HG02840 (cell line): ENCODE measurements at regions not wholly inside any gene's neighbourhood (a gene's known extent, or its start where the extent isn't known, plus 50 kb on each side); places are given as distances from the start of the nearest gene placed in this dataset.
"Not testable (repeated sequence)": the region's sequence is repeated elsewhere in the genome, so short reads cannot be mapped to it uniquely, and the experiment has no call there.

Experiments
- ATAC-seq: cut with Tn5 transposase; IDR thresholded peaks from one replicate; pipeline ENCODE4 v1.9.1; 2021; ENCODE audit warnings: mild to moderate bottlenecking, moderate library complexity, moderate number of reproducible peaks; ENCODE audit not compliant: unreplicated experiment, low FRiP score

- ATAC-seq = no peak
Observed at GRCh38 chr3:26050776-26051175, 260.9 kb downstream of the OXSM start.

DNA sequence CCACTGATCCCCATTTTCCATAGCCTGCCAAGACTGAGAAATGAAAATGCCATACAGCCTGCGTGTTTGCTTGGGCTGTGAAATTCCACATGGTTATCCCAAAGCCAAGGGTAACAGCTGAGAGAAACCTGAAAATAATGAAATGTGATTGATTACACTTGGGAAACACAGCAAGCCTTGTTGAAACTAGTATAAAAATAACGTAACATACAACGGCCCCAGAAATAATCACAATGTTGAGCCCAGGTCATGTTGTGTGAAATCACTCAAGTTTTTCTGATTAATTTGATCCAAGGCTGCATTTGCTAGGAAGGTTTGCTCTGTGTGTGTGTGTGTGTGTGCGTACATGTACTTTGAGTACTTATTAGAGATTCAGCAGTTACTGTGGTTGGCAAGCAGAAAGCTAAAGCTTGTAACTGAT lies 269.0 kb downstream of the OXSM start:
- ATAC-seq = no peak

GRCh38 chr3:26061947-26062346 lies 272.1 kb downstream of the OXSM start:
- ATAC-seq = no peak

GRCh38 chr3:26064297-26064696 lies 274.4 kb downstream of the OXSM start:
- no peak for ATAC-seq

GRCh38 chr3:26068890-26069289 lies 279.0 kb downstream of the OXSM start:
- no peak for ATAC-seq

DNA sequence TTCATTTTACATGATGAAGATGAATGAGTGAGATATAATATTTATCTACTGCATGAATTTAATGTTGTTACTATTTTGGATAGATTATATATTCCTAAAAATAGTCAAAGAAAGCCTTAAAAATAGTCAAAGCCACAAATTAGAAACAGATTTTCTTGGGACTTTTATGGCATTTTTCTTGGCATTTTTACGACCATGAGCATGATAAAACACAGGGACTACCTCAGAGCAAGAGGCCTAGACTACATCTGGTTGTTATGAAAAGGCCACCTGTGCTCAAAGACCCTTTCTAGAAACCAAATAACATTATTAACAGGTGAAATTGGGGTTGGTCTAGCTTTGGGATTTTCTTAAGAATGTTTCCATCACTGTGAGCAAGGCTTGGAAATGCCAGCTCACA lies 281.0 kb downstream of the OXSM start:
- no peak for ATAC-seq

GRCh38 chr3:26074080-26074479 lies 284.2 kb downstream of the OXSM start:
- ATAC-seq = no peak

- ATAC-seq = no peak
Observed at GRCh38 chr3:26078539-26078938, 288.6 kb downstream of the OXSM start.

GRCh38 chr3:26081166-26081565 lies 291.3 kb downstream of the OXSM start:
- no peak for ATAC-seq

DNA sequence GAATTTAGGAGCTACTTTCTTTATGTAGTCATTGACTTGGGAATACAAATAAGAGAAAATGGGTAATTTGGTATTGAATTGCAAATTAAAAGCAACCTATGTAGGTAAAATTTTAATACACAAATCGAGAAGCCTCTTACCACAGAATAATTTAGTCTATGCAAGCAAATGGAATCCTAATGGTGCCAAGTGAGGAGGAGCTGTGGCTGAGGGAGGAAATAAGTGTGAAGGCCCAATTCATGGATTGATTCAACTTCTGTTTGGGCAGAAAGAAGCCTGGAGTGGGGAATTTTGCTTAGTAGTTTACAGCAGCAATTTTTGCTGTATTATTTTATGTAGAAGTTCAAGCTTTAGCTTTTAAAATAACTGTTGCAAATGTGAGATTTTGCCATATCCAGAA lies 291.9 kb downstream of the OXSM start:
- no peak for ATAC-seq

- ATAC-seq = no peak
Observed at GRCh38 chr3:26082911-26083310, 293.0 kb downstream of the OXSM start.

DNA sequence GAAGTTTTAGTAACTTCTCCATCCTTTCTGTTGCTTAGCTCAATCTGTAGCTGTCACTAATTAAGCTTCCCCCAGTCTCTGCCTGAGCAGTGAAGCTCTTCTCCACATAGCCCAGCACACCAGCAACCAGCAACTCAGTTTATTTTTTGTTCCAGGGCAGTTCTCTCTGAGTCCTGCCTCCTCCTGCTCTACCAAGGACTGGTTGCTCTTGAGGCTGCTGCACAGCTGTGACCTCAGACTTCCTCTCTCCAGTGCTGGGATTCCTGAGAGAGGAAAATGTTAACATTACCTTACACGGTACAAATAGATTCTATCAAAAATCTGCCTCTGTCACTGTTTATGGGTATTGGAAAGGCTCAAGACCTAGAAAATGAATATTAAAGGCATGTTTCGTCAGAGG lies 294.7 kb downstream of the OXSM start:
- ATAC-seq = no peak

DNA sequence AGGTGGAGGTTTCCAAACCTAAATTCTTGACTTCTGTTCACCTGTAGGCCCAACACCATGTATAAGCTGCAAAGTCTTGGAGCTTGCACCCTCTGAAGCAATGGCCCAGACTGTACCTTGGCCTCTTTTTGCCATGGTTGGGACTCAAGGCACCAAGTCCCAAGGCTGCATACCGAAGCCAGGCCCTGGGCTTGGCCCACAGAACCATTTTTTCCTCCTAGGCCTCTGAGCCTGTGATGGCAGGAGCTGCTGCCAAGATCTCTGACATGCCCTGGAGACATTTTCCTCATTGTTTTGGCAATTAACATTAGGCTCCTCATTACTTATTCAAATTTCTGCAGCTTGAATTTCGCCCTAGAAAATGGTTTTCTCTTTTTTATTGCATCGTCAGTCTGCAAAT lies 297.9 kb downstream of the OXSM start:
- no peak for ATAC-seq

GRCh38 chr3:26089249-26089648 lies 299.4 kb downstream of the OXSM start:
- no peak for ATAC-seq

GRCh38 chr3:26090589-26090988 lies 300.7 kb downstream of the OXSM start:
- no peak for ATAC-seq

- no peak for ATAC-seq
Observed at GRCh38 chr3:26091096-26091495, 301.2 kb downstream of the OXSM start.

DNA sequence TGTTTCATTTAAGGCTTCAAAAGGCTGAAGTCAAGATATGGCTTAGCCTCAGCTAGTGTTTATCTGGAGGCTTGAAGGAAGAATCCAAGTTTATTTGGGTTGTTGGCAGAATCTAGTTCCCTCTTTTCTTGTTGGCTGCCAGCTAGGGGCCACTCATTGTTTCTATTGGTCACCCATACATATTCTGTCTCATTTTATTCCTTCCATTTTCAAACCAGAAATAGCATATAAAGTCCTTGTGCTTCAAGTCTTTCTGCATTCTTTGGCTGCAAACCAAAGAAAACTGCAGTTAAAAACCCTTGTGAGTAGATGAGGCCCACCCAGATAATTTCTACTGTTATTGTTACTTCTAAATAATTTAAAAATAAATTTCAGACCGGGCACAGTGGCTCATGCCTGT lies 301.7 kb downstream of the OXSM start:
- ATAC-seq = no peak

- not testable (repeated sequence) for ATAC-seq
Observed at GRCh38 chr3:26097111-26097510, 307.2 kb downstream of the OXSM start.

DNA sequence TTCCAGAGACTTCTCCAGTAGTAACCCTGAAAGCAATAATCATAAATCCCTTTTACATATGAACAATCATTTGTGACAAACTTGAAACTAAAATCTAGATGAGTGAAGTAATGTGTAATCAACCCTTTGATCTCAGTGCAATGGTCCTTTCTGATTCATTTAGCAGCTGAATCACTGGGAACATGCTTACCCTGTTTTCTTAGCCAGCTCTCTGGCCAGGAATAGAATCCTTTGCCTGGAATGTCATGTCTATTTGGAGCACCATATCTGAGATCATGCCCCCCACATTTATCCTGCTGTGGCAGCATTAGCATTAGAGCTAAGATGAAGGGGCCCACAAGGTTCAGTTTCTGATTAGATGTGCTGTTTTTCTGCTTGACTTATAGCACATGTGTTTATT lies 309.8 kb downstream of the OXSM start:
- ATAC-seq = no peak

GRCh38 chr3:26100176-26100575 lies 310.3 kb downstream of the OXSM start:
- ATAC-seq = no peak

- ATAC-seq = no peak
Observed at GRCh38 chr3:26102376-26102775, 312.5 kb downstream of the OXSM start.

DNA sequence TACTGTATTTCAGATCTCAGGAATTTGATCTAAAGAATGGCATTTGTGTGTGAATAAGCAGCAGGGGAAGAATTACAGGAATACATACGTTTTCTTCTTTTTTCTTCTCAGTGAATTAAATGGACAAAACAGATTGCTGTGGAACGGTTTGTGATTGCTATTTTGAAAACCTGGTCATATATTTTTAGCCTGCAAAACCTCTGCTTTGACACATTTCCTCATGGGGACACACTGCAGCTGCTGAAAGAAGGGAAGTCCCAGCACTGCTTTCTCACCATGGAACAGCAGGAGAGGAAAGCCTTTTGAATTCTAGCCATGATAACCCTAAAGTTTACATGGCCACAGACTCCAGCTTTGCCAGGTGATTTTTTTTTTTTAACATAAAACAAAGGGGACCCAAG lies 315.0 kb downstream of the OXSM start:
- no peak for ATAC-seq

GRCh38 chr3:26105261-26105660 lies 315.4 kb downstream of the OXSM start:
- no peak for ATAC-seq
